ENCODE measurements at regions not wholly inside any gene's neighbourhood (a gene's known extent, or its start where the extent isn't known, plus 50 kb on each side); places are given as distances from the start of the nearest gene placed in this dataset.

DNA sequence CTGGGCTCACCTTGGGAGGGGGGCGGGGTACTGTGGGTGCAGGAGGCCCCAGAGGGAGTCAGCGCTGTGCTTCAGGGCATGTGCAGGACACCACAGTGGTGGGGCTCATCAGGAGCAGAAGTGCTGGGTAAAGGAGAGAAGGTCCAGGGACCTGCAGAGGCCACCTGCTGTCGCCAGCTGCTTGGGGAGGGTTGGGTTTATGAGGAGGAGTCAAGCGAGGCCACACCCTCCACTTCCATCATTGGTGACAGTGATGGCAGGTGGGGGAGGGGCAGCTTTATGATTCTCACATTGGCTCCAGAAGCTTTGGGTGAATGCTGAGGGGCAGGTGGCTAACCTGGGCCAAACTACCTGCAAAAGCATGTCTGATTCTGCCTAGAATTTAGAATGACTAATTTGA, 392.6 kb downstream of the HRH4 start:
- H3K36me3 Mint-ChIP-seq (ENCODE audit: low read depth), result no peaks in the 10 kb centered on the region
- intact Hi-C loops (cut with micrococcal nuclease), result no loop called here

DNA sequence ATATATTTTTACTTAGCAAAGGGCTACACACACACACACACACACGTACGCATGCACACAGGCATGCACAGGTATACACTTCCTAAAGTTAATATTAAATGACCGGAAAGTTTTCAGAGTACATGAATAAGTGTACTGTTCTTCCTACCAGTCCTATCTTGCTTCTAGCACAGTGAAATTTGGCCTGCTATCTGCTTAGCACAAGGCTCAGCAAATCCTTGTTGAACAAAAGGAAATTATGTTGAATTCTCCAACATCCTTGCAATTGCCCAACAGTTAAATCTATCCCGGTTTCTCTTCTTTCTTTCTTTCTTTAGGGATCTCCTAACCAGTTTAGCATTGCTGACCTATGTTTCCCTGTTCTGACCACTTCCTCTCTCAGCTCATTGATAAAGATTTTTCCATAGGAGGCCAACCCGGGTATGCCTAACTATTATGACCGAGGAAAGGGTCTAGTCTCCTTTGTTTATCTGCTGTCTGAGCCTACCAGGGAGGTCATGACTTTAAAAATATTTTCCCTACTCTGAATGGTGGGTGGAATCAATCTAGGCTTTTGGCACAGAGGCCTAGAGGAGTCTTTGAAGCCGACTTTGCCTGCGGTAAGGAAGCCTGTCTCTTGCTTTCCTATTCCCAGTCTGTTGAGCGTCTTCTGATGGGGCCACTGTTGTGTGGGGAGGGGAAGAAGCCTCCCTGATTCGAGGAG, 400.7 kb downstream of the HRH4 start:
- no peak overlapping the region for H3K4me3 Mint-ChIP-seq
- intact Hi-C loops (cut with micrococcal nuclease), result no loop called here
- no peak overlapping the region for H3K27ac Mint-ChIP-seq
- H3K4me1 Mint-ChIP-seq (ENCODE audit: low read depth), result no peaks in the 10 kb centered on the region
- no peaks in the 10 kb centered on the region for H3K27me3 Mint-ChIP-seq
- no peaks in the 10 kb centered on the region for H3K9me3 Mint-ChIP-seq
- H3K36me3 Mint-ChIP-seq (ENCODE audit: low read depth), result no peaks in the 10 kb centered on the region

More for the DNA sequence above, 392.6 kb downstream of the HRH4 start:
- Mint-ChIP-seq H3K4me3 (no peak overlapping the region), H3K27me3 (no peaks in the 10 kb centered on the region), H3K4me1 (ENCODE audit: low read depth) (peaks cover 18% of the 10 kb centered on the region), H3K27ac (no peak overlapping the region), H3K9me3 (no peaks in the 10 kb centered on the region)

GRCh38 chr18:24862201-24862816, 401.9 kb downstream of the HRH4 start:
- no peaks in the 10 kb centered on the region for H3K27me3 Mint-ChIP-seq
- H3K9me3 Mint-ChIP-seq, result no peaks in the 10 kb centered on the region
- H3K4me1 Mint-ChIP-seq (ENCODE audit: low read depth), result no peaks in the 10 kb centered on the region
- intact Hi-C loops (cut with micrococcal nuclease), result no loop called here
- H3K4me3 Mint-ChIP-seq, result no peak overlapping the region
- no peaks in the 10 kb centered on the region for H3K36me3 Mint-ChIP-seq (ENCODE audit: low read depth)
- H3K27ac Mint-ChIP-seq, result no peak overlapping the region

GRCh38 chr18:24868311-24868710, 407.9 kb downstream of the HRH4 start:
- Mint-ChIP-seq H3K27me3 (no peaks in the 10 kb centered on the region), H3K9me3 (no peaks in the 10 kb centered on the region), H3K36me3 (ENCODE audit: low read depth) (no peaks in the 10 kb centered on the region), H3K27ac (no peak overlapping the region), H3K4me3 (no peak overlapping the region), H3K4me1 (ENCODE audit: low read depth) (no peaks in the 10 kb centered on the region)
- intact Hi-C loops (cut with micrococcal nuclease), result loop anchor here (5.0 kb wide), 1 partner anchor 151 kb away; no protein-coding TSS in a partner anchor

DNA sequence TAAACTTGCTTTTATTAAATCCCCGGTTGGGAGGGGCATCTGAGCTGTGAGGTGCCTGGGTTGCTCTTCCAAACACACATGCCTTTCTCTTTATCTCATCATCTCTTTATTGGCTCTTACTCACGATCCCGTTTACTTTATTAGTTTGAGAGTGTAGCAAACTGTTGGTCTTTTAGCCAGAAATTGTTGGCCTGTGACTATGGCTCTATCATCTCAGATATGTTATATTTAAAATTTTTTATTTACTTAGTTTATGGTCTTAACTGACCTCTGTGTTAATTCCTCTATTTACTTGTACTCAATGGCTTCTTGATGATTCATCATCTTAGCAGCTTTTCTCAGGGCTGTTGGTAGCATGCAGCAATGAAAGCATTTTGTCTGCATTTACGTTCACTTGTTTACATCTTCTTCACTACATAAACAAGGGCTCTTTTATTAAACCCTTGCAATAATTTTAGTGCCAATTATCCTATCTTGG, 408.4 kb downstream of the HRH4 start:
- Mint-ChIP-seq H3K36me3 (ENCODE audit: low read depth) (no peaks in the 10 kb centered on the region), H3K4me1 (ENCODE audit: low read depth) (no peaks in the 10 kb centered on the region), H3K4me3 (no peak overlapping the region), H3K27me3 (no peaks in the 10 kb centered on the region), H3K27ac (no peak overlapping the region), H3K9me3 (no peaks in the 10 kb centered on the region)
- intact Hi-C loops (cut with micrococcal nuclease), result loop anchor here (5.0 kb wide), 1 partner anchor 151 kb away; no protein-coding TSS in a partner anchor

- H3K27ac Mint-ChIP-seq, result no peak overlapping the region
- H3K4me1 Mint-ChIP-seq (ENCODE audit: low read depth), result no peaks in the 10 kb centered on the region
- no peaks in the 10 kb centered on the region for H3K27me3 Mint-ChIP-seq
- H3K9me3 Mint-ChIP-seq, result no peaks in the 10 kb centered on the region
- intact Hi-C loops (cut with micrococcal nuclease), result loop anchor here (5.0 kb wide), 1 partner anchor 152 kb away; no protein-coding TSS in a partner anchor
- no peak overlapping the region for H3K4me3 Mint-ChIP-seq
- no peaks in the 10 kb centered on the region for H3K36me3 Mint-ChIP-seq (ENCODE audit: low read depth)
Measured at GRCh38 chr18:24869285-24869684, 408.8 kb downstream of the HRH4 start.

GRCh38 chr18:24875286-24875685, 414.8 kb downstream of the HRH4 start:
- intact Hi-C loops (cut with micrococcal nuclease), result no loop called here
- Mint-ChIP-seq H3K36me3 (ENCODE audit: low read depth) (no peaks in the 10 kb centered on the region), H3K4me3 (no peak overlapping the region), H3K27ac (no peak overlapping the region), H3K27me3 (no peaks in the 10 kb centered on the region), H3K9me3 (no peaks in the 10 kb centered on the region), H3K4me1 (ENCODE audit: low read depth) (no peaks in the 10 kb centered on the region)

- Mint-ChIP-seq H3K9me3 (no peaks in the 10 kb centered on the region), H3K4me3 (no peak overlapping the region), H3K4me1 (ENCODE audit: low read depth) (no peaks in the 10 kb centered on the region), H3K27me3 (no peaks in the 10 kb centered on the region), H3K36me3 (ENCODE audit: low read depth) (no peaks in the 10 kb centered on the region), H3K27ac (no peak overlapping the region)
- intact Hi-C loops (cut with micrococcal nuclease), result no loop called here
Measured at GRCh38 chr18:24875777-24876176, 415.3 kb downstream of the HRH4 start.

- H3K27ac Mint-ChIP-seq, result no peak overlapping the region
- no peaks in the 10 kb centered on the region for H3K9me3 Mint-ChIP-seq
- no peaks in the 10 kb centered on the region for H3K4me1 Mint-ChIP-seq (ENCODE audit: low read depth)
- H3K4me3 Mint-ChIP-seq, result no peak overlapping the region
- H3K27me3 Mint-ChIP-seq, result no peaks in the 10 kb centered on the region
- intact Hi-C loops (cut with micrococcal nuclease), result no loop called here
- H3K36me3 Mint-ChIP-seq (ENCODE audit: low read depth), result no peaks in the 10 kb centered on the region
Measured at GRCh38 chr18:24876266-24876665, 415.8 kb downstream of the HRH4 start.

DNA sequence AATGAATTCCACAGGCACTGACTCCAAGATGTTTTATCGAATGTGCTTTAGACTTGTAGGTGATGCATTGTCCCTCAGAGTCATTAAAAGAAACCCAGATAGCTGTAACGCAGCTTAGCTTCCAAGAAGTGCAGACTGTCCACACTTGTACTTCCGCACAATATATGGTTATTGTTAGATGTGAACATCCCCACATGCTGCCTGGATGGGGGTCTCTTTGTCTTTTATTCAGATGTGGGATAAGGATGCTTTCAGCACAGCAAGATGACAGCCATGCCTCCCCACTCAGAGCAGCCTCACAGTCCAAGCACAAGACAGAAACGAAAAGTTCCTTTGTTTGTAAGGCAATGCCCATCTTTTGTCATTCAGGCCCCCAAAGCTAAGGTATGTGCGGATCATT, 416.6 kb downstream of the HRH4 start:
- Mint-ChIP-seq H3K27ac (no peak overlapping the region), H3K27me3 (no peaks in the 10 kb centered on the region), H3K4me3 (no peak overlapping the region), H3K4me1 (ENCODE audit: low read depth) (no peaks in the 10 kb centered on the region), H3K36me3 (ENCODE audit: low read depth) (no peaks in the 10 kb centered on the region), H3K9me3 (no peaks in the 10 kb centered on the region)
- intact Hi-C loops (cut with micrococcal nuclease), result no loop called here

GRCh38 chr18:24877546-24877945, 417.1 kb downstream of the HRH4 start:
- Mint-ChIP-seq H3K9me3 (no peaks in the 10 kb centered on the region), H3K36me3 (ENCODE audit: low read depth) (no peaks in the 10 kb centered on the region), H3K4me3 (no peak overlapping the region), H3K27ac (no peak overlapping the region), H3K27me3 (no peaks in the 10 kb centered on the region), H3K4me1 (ENCODE audit: low read depth) (no peaks in the 10 kb centered on the region)
- intact Hi-C loops (cut with micrococcal nuclease), result no loop called here

- intact Hi-C loops (cut with micrococcal nuclease), result no loop called here
- no peak overlapping the region for H3K27ac Mint-ChIP-seq
- no peaks in the 10 kb centered on the region for H3K4me1 Mint-ChIP-seq (ENCODE audit: low read depth)
Measured at GRCh38 chr18:24878289-24878688, 417.9 kb downstream of the HRH4 start.

DNA sequence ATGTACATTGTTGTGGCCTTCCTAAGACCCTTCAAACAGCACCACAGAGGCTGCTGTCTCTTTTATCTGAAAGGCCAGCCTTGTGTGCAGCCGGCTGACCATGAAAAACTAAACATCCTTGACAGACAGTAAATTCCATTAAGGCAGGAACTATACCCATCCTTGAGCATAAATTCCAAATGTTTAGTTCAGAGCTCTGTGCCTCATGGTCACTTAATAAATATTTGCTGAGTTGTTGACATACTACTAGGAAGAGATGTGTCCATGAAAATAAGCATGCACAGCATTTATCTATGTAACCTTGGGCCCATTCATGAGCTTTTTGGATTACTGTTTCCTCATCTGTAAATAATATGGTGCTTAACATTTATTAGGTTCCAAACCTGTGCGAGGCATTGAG, 424.8 kb downstream of the HRH4 start:
- Mint-ChIP-seq H3K36me3 (ENCODE audit: low read depth) (no peaks in the 10 kb centered on the region), H3K4me3 (no peak overlapping the region), H3K9me3 (no peaks in the 10 kb centered on the region), H3K27ac (no peak overlapping the region), H3K4me1 (ENCODE audit: low read depth) (no peaks in the 10 kb centered on the region), H3K27me3 (peaks cover 2% of the 10 kb centered on the region)
- intact Hi-C loops (cut with micrococcal nuclease), result no loop called here

More at GRCh38 chr18:24878289-24878688, 417.9 kb downstream of the HRH4 start:
- no peak overlapping the region for H3K4me3 Mint-ChIP-seq
- no peaks in the 10 kb centered on the region for H3K27me3 Mint-ChIP-seq
- H3K36me3 Mint-ChIP-seq (ENCODE audit: low read depth), result no peaks in the 10 kb centered on the region
- H3K9me3 Mint-ChIP-seq, result no peaks in the 10 kb centered on the region

DNA sequence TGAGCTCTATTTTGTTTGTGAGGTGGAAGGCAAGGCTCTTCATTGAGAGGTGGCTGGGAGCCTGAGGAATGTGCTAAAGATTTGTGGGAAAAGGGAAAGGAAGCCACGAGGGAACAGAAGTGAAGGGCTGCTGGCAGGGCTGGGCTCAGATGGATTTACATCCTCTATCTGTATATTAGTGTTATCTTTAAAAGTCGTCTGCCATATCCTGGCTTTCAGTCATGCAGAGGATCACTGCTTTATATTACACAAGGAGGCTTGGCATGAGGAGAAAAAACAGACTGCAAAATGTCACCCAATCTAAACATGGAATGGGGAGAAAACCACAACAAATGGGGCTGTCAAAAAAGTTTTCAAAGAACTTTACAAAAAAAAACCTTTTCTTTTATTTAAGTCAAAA, 434.4 kb downstream of the HRH4 start:
- Mint-ChIP-seq H3K4me1 (ENCODE audit: low read depth) (no peaks in the 10 kb centered on the region), H3K4me3 (no peak overlapping the region), H3K27ac (no peak overlapping the region), H3K9me3 (no peaks in the 10 kb centered on the region), H3K27me3 (no peaks in the 10 kb centered on the region), H3K36me3 (ENCODE audit: low read depth) (no peaks in the 10 kb centered on the region)
- intact Hi-C loops (cut with micrococcal nuclease), result no loop called here

All from dendritic cell treated with granulocyte-macrophage colony-stimulating factor and Interleukin-4, amounts not matched to agents 40 ng/mL and 50 ng/mL, for 4 days (primary cell).